IgD-negative memory B cell (primary cell): ENCODE measurements at regions not wholly inside any gene's neighbourhood (a gene's known extent, or its start where the extent isn't known, plus 50 kb on each side); places are given as distances from the start of the nearest gene placed in this dataset.

Source experiments
- H3K27ac Mint-ChIP-seq, 3 donors: one replicate each; pipeline ENCODE4 v1.8.0; 2020 to 2022; ENCODE audit warnings: mild to moderate bottlenecking in 3 of 3, mixed read lengths in 3 of 3, moderate library complexity in 1 of 3
- H3K27me3 Mint-ChIP-seq: one replicate; pipeline ENCODE4 v1.8.0; 2021; ENCODE audit warnings: mixed read lengths
- H3K36me3 Mint-ChIP-seq: one replicate; pipeline ENCODE4 v1.8.0; 2020; ENCODE audit warnings: mild to moderate bottlenecking, mixed read lengths
- H3K4me1 Mint-ChIP-seq, 3 donors: one replicate each; pipeline ENCODE4 v1.8.0; 2020 to 2022; ENCODE audit warnings: mixed read lengths in 3 of 3, mild to moderate bottlenecking in 1 of 3
- H3K4me3 Mint-ChIP-seq, 4 donors: one replicate each; pipeline ENCODE4 v1.8.0; 2020 to 2022; ENCODE audit warnings: mild to moderate bottlenecking in 4 of 4, mixed read lengths in 4 of 4, moderate library complexity in 3 of 4
- H3K9me3 Mint-ChIP-seq, 3 donors: one replicate each; pipeline ENCODE4 v1.8.0; 2020 to 2021; ENCODE audit warnings: mixed read lengths in 3 of 3, mild to moderate bottlenecking in 1 of 3

DNA sequence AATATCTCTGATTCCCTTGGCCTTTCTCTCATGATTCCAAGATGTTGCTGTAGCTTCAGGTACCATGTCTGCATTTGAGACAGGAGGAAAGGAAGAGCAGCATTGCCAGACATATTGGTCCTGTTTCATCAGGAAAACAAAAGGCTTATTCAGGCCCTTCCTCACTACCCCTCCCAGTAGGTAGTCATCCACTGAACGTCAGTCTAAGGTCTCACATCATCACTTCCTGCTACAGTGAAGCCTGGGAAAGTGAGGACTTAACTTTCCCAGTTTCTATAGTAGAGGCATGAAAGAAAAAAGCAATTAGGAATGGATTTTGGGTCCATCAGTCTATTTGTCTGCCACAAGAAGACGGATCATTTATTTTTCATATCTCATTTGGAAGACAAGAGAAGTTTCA is 85.7 kb upstream of the SOX4 start:
- peaks cover 4% of the 10 kb centered on the region for H3K27me3 Mint-ChIP-seq
- no peak overlapping the region for H3K4me3 Mint-ChIP-seq
- H3K36me3 Mint-ChIP-seq = no peaks in the 10 kb centered on the region
- no peak overlapping the region for H3K27ac Mint-ChIP-seq
- no peaks in the 10 kb centered on the region for H3K4me1 Mint-ChIP-seq
- H3K9me3 Mint-ChIP-seq = peaks cover 0 to 4% (median 0%) of the 10 kb centered on the region in 3 donors

DNA sequence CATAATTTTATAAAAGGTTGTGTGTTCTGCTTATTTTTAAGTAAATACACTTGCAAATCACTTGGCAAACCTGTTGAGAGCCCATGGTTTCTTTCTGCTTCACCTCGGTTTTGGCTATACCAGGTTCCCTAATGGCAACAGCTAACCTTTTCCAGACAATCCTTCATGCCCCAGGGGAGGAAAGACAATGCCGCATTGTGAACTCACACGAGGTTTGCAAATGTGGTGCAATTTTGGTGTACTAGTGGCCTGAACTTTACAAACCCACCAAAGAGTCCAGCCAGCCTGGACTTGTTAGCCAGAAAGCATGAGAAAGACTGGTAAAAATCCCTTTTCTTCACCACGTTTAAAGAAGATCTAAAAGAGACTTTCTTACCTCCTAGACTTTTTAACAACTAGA is 84.8 kb upstream of the SOX4 start:
- no peak overlapping the region for H3K4me3 Mint-ChIP-seq
- H3K27me3 Mint-ChIP-seq = peaks cover 6% of the 10 kb centered on the region
- no peaks in the 10 kb centered on the region for H3K4me1 Mint-ChIP-seq
- no peaks in the 10 kb centered on the region for H3K36me3 Mint-ChIP-seq
- H3K9me3 Mint-ChIP-seq = peaks cover 0 to 4% (median 0%) of the 10 kb centered on the region in 3 donors
- no peak overlapping the region for H3K27ac Mint-ChIP-seq

DNA sequence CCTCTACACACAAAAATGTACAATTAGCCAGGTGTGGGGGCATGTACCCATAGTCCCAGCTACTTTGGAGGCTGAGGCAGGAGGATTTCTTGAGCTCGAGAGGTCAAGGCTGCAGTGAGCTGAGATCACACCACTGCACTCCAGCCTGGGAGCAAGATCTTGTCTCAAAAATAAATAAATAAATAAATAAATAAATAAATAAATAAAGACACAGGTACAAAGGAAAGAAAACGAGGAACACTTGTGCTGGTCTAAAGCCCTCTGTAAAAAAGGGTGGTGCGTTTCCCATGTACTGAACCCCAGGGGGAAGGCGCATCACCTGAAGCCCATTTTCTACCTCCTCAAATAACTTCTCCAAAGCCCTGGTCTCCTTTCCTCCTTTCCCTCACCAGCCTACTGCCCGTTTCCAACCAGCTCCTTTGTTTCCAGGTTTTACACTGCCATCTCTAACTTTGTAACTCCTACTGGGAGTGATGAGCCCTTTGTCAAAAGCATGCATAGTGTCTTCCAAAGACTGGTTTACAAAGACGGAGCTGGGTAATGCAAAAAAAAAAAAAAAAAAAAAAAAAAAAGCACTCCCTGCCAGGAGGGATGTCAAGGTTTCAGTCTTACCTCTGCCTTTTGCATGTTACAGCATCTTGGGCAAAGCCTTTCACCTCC is 81.5 kb upstream of the SOX4 start:
- Mint-ChIP-seq H3K27ac (no peak overlapping the region), H3K36me3 (no peaks in the 10 kb centered on the region), H3K9me3 (peaks cover 0 to 2% (median 2%) of the 10 kb centered on the region in 3 donors), H3K4me1 (no peaks in the 10 kb centered on the region), H3K4me3 (no peak overlapping the region), H3K27me3 (peaks cover 6% of the 10 kb centered on the region)

DNA sequence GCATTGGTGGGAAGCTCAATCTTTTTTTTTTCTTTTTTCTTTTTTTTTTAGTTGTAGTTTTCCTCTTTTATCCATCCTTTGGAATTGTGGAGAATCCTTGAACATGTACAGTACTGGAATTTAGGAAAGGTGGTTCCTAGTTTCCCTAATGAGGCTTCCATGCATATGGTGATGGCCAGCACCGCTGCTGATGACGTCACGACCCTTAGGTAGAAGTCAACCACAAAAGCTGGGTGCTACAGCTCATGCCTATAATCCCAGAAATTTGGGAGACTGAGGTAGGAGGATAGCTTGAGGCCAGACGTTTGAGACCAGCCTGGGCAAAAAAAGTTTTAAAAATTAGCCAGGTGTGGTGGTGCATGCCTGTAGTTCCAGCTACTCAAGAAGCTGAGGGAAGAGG is 79.3 kb upstream of the SOX4 start:
- H3K27ac Mint-ChIP-seq = no peak overlapping the region
- H3K9me3 Mint-ChIP-seq = peaks cover 0 to 2% (median 0%) of the 10 kb centered on the region in 3 donors
- H3K4me1 Mint-ChIP-seq = no peaks in the 10 kb centered on the region
- peaks cover 8% of the 10 kb centered on the region for H3K27me3 Mint-ChIP-seq
- no peak overlapping the region for H3K4me3 Mint-ChIP-seq
- H3K36me3 Mint-ChIP-seq = no peaks in the 10 kb centered on the region

DNA sequence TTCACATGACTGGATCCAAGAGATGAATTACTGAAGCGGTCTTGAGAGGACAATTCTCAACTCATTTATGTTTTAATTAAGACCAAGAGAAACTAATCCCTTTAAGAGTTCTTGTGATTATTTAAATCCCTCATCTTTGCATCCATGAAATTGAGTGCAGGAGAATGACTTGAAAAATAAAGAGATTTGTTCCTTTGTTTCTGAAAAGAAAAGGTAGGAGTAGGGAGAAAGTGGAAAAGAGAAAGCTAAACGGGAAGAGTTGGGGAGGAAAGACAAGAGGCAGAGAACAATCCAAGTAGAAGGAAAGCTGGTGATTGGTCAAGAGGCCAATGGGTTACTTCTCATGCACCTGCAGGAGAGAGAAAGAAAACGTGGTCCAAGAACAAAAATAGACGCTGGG is 75.2 kb upstream of the SOX4 start:
- H3K4me3 Mint-ChIP-seq = no peak overlapping the region
- H3K36me3 Mint-ChIP-seq = no peaks in the 10 kb centered on the region
- H3K9me3 Mint-ChIP-seq = peaks cover 0 to 2% (median 0%) of the 10 kb centered on the region in 3 donors
- H3K27ac Mint-ChIP-seq = no peak overlapping the region
- peaks cover 3% of the 10 kb centered on the region for H3K27me3 Mint-ChIP-seq
- H3K4me1 Mint-ChIP-seq = no peaks in the 10 kb centered on the region

DNA sequence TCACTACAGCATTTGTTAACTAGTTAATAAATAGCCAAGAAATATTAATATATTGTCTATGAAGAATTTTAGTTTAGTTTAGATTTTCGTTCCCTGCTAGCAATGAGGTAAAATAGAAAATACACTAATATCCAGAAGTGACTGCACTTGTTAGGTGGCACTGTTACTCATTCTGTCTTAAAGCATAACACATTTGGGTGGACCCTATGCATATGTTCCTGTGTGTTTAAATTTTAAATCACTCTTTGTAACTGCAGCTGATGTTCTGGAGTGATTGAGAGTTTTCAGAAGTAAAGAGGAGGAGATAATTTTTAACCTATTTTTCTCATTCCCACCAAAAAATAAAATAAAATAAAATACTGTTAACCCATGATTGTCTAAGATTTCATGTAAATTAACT is 73.9 kb upstream of the SOX4 start:
- peaks cover 3% of the 10 kb centered on the region for H3K27me3 Mint-ChIP-seq
- H3K27ac Mint-ChIP-seq = no peak overlapping the region
- no peak overlapping the region for H3K4me3 Mint-ChIP-seq
- H3K9me3 Mint-ChIP-seq = peaks cover 0 to 2% (median 0%) of the 10 kb centered on the region in 3 donors
- no peaks in the 10 kb centered on the region for H3K4me1 Mint-ChIP-seq
- H3K36me3 Mint-ChIP-seq = no peaks in the 10 kb centered on the region

DNA sequence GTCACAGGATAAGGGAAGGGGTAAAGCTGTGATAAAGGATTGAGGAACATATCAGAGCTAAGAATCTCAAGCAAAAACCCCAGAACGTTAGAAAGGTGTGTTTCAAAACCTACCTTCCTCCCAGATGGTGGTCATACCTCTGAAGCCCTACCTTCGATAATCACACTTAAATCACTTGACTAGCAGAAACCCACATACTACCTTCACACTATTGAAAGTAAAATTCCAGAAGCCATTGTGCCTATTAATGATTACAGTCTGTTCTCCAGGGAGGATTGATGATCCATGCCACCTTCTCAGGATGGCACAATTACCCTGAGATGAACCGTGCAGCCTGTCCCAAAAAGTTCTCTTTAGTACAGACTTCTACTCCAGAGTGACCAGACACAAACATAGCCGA is 72.3 kb upstream of the SOX4 start:
- H3K4me1 Mint-ChIP-seq = no peaks in the 10 kb centered on the region
- H3K36me3 Mint-ChIP-seq = no peaks in the 10 kb centered on the region
- peaks cover 4% of the 10 kb centered on the region for H3K27me3 Mint-ChIP-seq
- H3K4me3 Mint-ChIP-seq = no peak overlapping the region
- H3K27ac Mint-ChIP-seq = no peak overlapping the region
- peaks cover 0 to 2% (median 0%) of the 10 kb centered on the region in 3 donors for H3K9me3 Mint-ChIP-seq

DNA sequence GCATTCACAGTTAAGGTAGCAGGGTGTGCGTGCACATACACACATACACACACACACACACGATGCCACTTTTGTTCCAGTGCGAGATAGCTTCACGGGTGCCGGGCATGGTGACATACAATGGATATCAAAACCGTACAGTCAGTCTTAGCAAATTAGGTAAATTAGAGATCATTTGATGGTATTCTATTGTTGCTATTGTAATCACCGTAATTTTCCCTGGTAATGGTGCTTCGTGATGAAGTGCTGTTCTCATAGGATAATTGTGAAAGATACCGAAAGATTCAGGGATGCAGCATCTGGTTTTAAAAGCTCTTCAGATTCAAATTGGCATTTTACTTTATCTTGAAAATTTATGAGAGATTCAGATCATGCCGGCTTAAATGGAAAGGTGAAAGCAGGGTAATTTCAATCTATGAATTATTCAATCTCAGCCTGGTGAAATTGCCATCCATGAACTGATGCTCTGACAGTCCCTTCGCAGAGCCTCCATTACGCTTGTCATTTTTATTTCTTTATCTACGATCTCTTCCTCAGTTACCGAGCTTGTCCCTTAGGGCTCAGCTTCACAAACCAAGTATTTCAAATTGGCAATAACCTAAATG is 71.3 kb upstream of the SOX4 start:
- Mint-ChIP-seq H3K4me1 (no peaks in the 10 kb centered on the region), H3K9me3 (no peaks in the 10 kb centered on the region), H3K4me3 (no peak overlapping the region), H3K27me3 (peaks cover 4% of the 10 kb centered on the region), H3K36me3 (no peaks in the 10 kb centered on the region), H3K27ac (no peak overlapping the region)

DNA sequence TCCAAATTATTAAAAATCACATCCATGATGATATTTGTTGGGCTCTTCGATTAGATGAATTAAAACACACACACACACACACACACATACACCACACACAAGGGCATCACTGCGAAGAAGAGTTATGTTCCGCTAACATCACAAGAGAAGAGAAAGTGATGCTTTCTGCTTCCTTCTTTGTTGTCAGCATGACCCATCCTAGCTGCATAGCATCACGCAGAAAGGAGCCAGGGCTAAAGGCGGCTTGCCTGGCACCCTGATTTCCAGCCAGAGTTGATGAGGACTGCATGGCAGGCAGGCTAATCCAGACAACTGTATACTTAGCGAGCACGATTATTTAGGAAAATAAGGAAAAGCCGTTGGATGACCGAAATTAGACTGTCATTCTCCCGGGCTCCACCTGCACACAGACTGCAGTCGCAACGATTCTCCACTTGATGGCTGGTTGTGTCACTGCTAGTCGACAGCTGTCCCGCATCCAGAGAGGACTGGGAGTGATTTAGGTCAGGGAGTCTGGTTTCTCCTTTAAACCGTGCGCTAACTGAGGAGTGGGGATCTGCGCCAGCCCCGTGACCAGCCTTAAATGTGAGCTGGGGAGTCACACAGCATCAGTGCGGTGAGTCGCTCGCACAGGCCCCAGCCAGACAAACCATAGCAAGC is 70.6 kb upstream of the SOX4 start:
- Mint-ChIP-seq H3K27ac (no peak overlapping the region), H3K4me3 (no peak overlapping the region)

DNA sequence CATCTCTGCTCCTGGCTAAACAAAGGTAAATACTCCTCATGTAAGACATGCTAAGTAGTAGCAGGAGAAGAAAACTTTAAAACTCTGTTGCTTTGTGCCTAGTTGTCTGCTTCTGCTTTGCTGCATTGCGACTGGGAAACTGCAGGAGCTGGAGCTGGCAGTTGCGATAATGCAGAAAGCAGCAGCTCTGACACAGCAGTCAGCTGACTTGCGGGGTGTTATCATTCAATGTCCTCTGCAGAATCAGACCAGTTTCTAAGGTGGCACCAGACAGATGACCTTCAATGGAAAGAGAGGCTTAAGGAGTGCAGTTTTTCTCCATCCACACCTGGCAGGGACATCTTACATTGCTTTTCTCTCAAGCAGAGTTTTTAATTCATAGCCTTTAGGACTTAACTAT is 69.9 kb upstream of the SOX4 start:
- Mint-ChIP-seq H3K27ac (no peak overlapping the region), H3K4me3 (no peak overlapping the region), H3K9me3 (no peaks in the 10 kb centered on the region), H3K4me1 (no peaks in the 10 kb centered on the region), H3K27me3 (peaks cover 2% of the 10 kb centered on the region), H3K36me3 (no peaks in the 10 kb centered on the region)

More for the DNA sequence above, 70.6 kb upstream of the SOX4 start:
- H3K4me1 Mint-ChIP-seq = no peaks in the 10 kb centered on the region
- no peaks in the 10 kb centered on the region for H3K9me3 Mint-ChIP-seq
- peaks cover 4% of the 10 kb centered on the region for H3K27me3 Mint-ChIP-seq
- no peaks in the 10 kb centered on the region for H3K36me3 Mint-ChIP-seq

DNA sequence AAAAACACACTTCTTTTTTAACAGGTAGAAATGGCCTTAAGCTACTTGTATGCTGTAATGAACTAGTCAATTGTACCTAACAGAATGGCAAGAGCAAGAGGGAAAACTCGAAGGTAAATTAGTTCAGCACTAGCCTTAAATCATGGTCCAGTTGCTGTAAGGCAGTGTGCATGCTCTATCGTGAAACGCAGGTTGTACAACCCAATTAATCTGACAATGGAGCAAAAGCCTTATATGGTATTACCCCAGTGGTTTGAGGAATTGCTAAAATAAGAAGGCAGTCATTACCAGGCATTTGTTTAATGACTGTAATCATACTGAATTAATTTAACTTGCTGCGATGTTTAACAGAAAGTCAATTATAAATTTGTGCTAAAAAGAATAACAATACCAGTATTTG is 69.3 kb upstream of the SOX4 start:
- Mint-ChIP-seq H3K27me3 (peaks cover 2% of the 10 kb centered on the region), H3K36me3 (no peaks in the 10 kb centered on the region), H3K27ac (no peak overlapping the region), H3K4me1 (no peaks in the 10 kb centered on the region), H3K4me3 (no peak overlapping the region), H3K9me3 (no peaks in the 10 kb centered on the region)

DNA sequence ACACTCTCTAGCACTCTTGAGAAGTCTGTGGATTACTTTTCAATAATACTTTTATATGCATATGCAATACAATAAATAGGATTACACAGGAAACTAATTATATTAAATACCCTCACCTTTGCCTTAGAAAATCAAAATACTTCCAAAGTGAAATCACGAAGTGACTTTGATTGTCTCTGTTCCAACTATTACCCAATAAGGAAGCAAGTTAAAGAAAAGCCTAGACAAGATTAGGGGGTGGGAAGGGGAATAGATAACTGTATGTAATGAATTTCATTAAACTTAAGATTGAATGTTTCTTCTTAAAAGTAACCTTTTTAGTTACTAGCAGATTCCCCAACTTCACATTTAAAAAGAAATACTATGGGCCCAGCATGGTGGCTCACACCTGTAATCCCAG is 66.6 kb upstream of the SOX4 start:
- Mint-ChIP-seq H3K4me1 (no peaks in the 10 kb centered on the region), H3K27me3 (peaks cover 2% of the 10 kb centered on the region), H3K36me3 (no peaks in the 10 kb centered on the region), H3K27ac (no peak overlapping the region), H3K9me3 (no peaks in the 10 kb centered on the region), H3K4me3 (no peak overlapping the region)

DNA sequence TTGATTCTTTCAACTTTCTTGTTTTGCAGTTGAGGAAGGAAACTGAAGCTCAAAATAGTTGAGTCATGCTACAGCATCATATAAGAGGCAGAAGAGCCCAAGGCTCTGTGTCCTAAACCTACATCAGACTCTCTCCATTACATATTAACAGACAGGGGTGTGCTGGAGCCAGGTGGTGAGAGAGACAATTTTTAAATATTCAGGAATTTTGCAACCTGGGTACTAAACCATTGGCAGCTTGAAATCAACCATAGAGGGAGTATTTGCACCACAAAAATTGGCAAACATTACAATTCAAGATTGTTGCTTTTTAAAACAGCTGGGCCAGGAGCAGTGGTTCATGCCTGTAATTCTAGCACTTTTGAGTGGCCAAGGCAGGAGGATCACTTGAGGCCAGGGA is 65.8 kb upstream of the SOX4 start:
- no peaks in the 10 kb centered on the region for H3K4me1 Mint-ChIP-seq
- no peaks in the 10 kb centered on the region for H3K36me3 Mint-ChIP-seq
- peaks cover 2% of the 10 kb centered on the region for H3K27me3 Mint-ChIP-seq
- H3K27ac Mint-ChIP-seq = no peak overlapping the region
- no peak overlapping the region for H3K4me3 Mint-ChIP-seq
- H3K9me3 Mint-ChIP-seq = no peaks in the 10 kb centered on the region

DNA sequence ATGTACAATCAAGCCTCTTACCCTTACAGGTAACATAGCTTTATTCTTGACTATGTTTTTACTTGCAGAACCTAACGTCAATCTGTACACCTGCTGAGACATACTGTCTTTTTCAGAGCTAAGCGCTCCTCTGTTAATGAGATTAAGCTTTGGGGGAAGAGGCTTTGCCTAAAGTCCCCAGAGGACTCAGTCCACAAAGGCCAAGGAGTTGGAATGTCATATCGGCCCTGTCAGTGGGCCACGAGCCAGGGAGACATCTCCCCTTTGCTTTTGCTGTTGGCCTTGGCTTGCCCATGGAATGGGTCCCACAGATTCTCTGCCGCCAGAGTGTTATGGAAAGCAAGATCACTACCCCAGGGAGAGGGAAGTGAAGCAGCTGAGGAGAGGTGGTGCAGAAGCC is 64.1 kb upstream of the SOX4 start:
- Mint-ChIP-seq H3K4me1 (no peaks in the 10 kb centered on the region), H3K4me3 (no peak overlapping the region), H3K36me3 (no peaks in the 10 kb centered on the region), H3K27me3 (peaks cover 2% of the 10 kb centered on the region), H3K9me3 (no peaks in the 10 kb centered on the region), H3K27ac (no peak overlapping the region)

DNA sequence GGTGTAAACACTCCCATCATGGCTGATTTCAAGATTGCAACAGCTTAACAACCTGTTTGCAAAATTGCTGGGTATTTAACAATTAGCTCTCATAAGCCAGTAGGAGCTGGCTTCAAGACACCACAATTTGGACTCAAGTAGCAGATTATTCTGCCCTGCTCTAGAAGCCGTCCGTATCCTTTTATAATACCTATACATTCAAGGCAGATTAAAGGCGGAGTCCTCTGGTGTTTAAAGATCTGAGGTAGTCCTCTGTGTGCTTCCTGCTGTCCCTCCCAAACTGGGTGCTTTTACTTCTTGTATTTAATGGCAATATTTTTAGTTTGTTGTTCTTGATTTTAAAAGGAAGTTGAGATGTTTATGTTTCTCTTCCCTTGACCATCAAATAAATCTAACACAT is 62.2 kb upstream of the SOX4 start:
- H3K36me3 Mint-ChIP-seq = no peaks in the 10 kb centered on the region
- H3K4me3 Mint-ChIP-seq = no peak overlapping the region
- H3K27me3 Mint-ChIP-seq = no peaks in the 10 kb centered on the region
- no peak overlapping the region for H3K27ac Mint-ChIP-seq
- peaks cover 0 to 3% (median 0%) of the 10 kb centered on the region in 3 donors for H3K9me3 Mint-ChIP-seq
- H3K4me1 Mint-ChIP-seq = no peaks in the 10 kb centered on the region

DNA sequence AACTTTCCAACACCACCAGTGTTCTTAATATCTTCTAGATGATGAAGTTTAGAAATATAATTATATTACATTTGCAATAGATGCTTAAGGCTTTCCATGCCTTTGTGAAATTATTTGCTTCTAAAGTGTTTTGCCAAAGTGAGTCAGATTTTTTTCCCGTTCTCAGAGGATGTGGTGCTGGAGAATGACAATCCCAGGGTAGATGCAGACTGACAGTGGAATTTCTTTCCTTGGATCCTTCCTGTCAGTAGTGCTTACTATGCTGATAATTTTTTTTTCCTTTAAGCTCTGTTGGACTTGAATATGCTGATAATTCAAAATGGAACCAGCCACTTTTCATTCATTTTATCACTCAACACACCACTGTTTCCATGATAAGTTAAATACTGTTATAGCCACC is 59.9 kb upstream of the SOX4 start:
- H3K27ac Mint-ChIP-seq = no peak overlapping the region
- no peaks in the 10 kb centered on the region for H3K27me3 Mint-ChIP-seq
- H3K4me3 Mint-ChIP-seq = no peak overlapping the region
- H3K9me3 Mint-ChIP-seq = peaks cover 0 to 5% (median 0%) of the 10 kb centered on the region in 3 donors
- H3K4me1 Mint-ChIP-seq = no peaks in the 10 kb centered on the region
- H3K36me3 Mint-ChIP-seq = no peaks in the 10 kb centered on the region
